Mesenchymal stem cell (in vitro differentiated cells and primary cell): ENCODE measurements at regions not wholly inside any gene's neighbourhood (a gene's known extent, or its start where the extent isn't known, plus 50 kb on each side); places are given as distances from the start of the nearest gene placed in this dataset.

Source experiments
- DNase-seq: peaks from one replicate; pipeline ENCODE4 v3.0.0-alpha.2; 2013
- H2AFZ ChIP-seq: one replicate; pipeline ENCODE4 v1.6.1; 2013; ENCODE audit warnings: low read depth, mild to moderate bottlenecking, control low read depth, inconsistent platforms, low read length, moderate library complexity
- H2AK5ac ChIP-seq: 2 replicates; pipeline ENCODE4 v1.6.1; 2013; ENCODE audit warnings: low read length, moderate library complexity, mild to moderate bottlenecking, inconsistent platforms; ENCODE audit not compliant: severe bottlenecking
- H2BK120ac ChIP-seq: one replicate; pipeline ENCODE4 v1.6.1; 2013; ENCODE audit warnings: low read depth, mild to moderate bottlenecking, inconsistent platforms, low read length, moderate library complexity
- H2BK12ac ChIP-seq, 2 experiments: one replicate each; pipeline ENCODE4 v1.6.1; 2013; ENCODE audit warnings: inconsistent platforms in 2 of 2, low read length in 2 of 2, mild to moderate bottlenecking in 2 of 2, moderate library complexity in 2 of 2, control low read depth in 1 of 2
- H2BK15ac ChIP-seq: one replicate; pipeline ENCODE4 v1.6.1; 2013; ENCODE audit warnings: mild to moderate bottlenecking, low read depth, inconsistent platforms; ENCODE audit not compliant: poor library complexity, severe bottlenecking
- H2BK5ac ChIP-seq: 2 replicates; pipeline ENCODE4 v1.6.1; 2013; ENCODE audit warnings: low read depth, mild to moderate bottlenecking, low read length, control low read depth, inconsistent platforms; ENCODE audit not compliant: poor library complexity, severe bottlenecking
- H3K14ac ChIP-seq, 2 experiments: one replicate each; pipeline ENCODE4 v1.6.1; 2013; ENCODE audit warnings: inconsistent platforms in 2 of 2, low read length in 2 of 2, control low read depth in 1 of 2, mild to moderate bottlenecking in 1 of 2, moderate library complexity in 1 of 2
- H3K18ac ChIP-seq, 2 experiments: one replicate each; pipeline ENCODE4 v1.6.1; 2013; ENCODE audit warnings: inconsistent platforms in 2 of 2, low read length in 2 of 2, control low read depth in 1 of 2, low read depth in 1 of 2, mild to moderate bottlenecking in 1 of 2
- H3K23ac ChIP-seq, 2 experiments: one replicate each; pipeline ENCODE4 v1.6.1; 2013; ENCODE audit warnings: inconsistent platforms in 2 of 2, low read length in 2 of 2, mild to moderate bottlenecking in 2 of 2, moderate library complexity in 2 of 2, control low read depth in 1 of 2
- H3K27ac ChIP-seq: 2 replicates; pipeline ENCODE4 v1.5.1; 2013; ENCODE audit warnings: mild to moderate bottlenecking, moderate library complexity, low read length, control low read depth, inconsistent platforms; ENCODE audit not compliant: poor library complexity, severe bottlenecking
- H3K27me3 ChIP-seq, 2 experiments: 2 replicates each; pipeline versions ENCODE4 v1.6.1 to v1.7.0; 2013; ENCODE audit warnings: low read length in 2 of 2, mild to moderate bottlenecking in 2 of 2, moderate library complexity in 2 of 2, control low read depth in 1 of 2, inconsistent platforms in 1 of 2; ENCODE audit not compliant: control insufficient read depth in 1 of 2, insufficient read depth in 1 of 2
- H3K36me3 ChIP-seq, 2 experiments: 2 replicates each; pipeline versions ENCODE4 v1.6.1 to v1.7.0; 2013; ENCODE audit warnings: low read length in 2 of 2, control low read depth in 1 of 2, inconsistent platforms in 1 of 2, low read depth in 1 of 2, mild to moderate bottlenecking in 1 of 2; ENCODE audit not compliant: insufficient read depth in 2 of 2, control insufficient read depth in 1 of 2
- H3K4ac ChIP-seq, 2 experiments: one replicate each; pipeline ENCODE4 v1.6.1; 2013; ENCODE audit warnings: inconsistent platforms in 2 of 2, low read length in 2 of 2, mild to moderate bottlenecking in 2 of 2, moderate library complexity in 2 of 2, control low read depth in 1 of 2, low read depth in 1 of 2
- H3K4me1 ChIP-seq: 2 replicates; pipeline ENCODE4 v1.6.1; 2013; ENCODE audit warnings: low read depth, low read length, control low read depth; ENCODE audit not compliant: control insufficient read depth, insufficient read depth
- H3K4me2 ChIP-seq: 2 replicates; pipeline ENCODE4 v1.6.1; 2013; ENCODE audit warnings: low read length, mild to moderate bottlenecking, inconsistent platforms; ENCODE audit not compliant: poor library complexity, severe bottlenecking
- H3K4me3 ChIP-seq, 2 experiments: 2 replicates each; pipeline versions ENCODE4 v1.5.1 to v1.7.0; 2013; ENCODE audit warnings: low read length in 2 of 2, mild to moderate bottlenecking in 2 of 2, control low read depth in 1 of 2, low read depth in 1 of 2; ENCODE audit not compliant: insufficient read depth in 1 of 2
- H3K79me1 ChIP-seq: replicated peaks from 2 replicates; pipeline ENCODE4 v1.6.1; 2013; ENCODE audit warnings: mild to moderate bottlenecking, control low read depth, low read length, inconsistent platforms; ENCODE audit not compliant: poor library complexity, severe bottlenecking
- H3K9ac ChIP-seq: 2 replicates; pipeline ENCODE4 v1.7.0; 2013; ENCODE audit warnings: mild to moderate bottlenecking, low read length, moderate library complexity
- H3K9me3 ChIP-seq: 2 replicates; pipeline ENCODE4 v1.7.0; 2013; ENCODE audit warnings: mild to moderate bottlenecking, low read length; ENCODE audit not compliant: control insufficient read depth
- H4K8ac ChIP-seq: one replicate; pipeline ENCODE4 v1.6.1; 2013; ENCODE audit warnings: inconsistent platforms, mild to moderate bottlenecking, low read length, moderate library complexity
- H4K91ac ChIP-seq: one replicate; pipeline ENCODE4 v1.6.1; 2013; ENCODE audit warnings: mild to moderate bottlenecking, low read length, inconsistent platforms
- WGBS: methylation state at CpG from one replicate; pipeline ENCODE4 v1.1.7; 2013; ENCODE audit warnings: mixed read lengths; 5-methylcytosine and 5-hydroxymethylcytosine counted together

DNA sequence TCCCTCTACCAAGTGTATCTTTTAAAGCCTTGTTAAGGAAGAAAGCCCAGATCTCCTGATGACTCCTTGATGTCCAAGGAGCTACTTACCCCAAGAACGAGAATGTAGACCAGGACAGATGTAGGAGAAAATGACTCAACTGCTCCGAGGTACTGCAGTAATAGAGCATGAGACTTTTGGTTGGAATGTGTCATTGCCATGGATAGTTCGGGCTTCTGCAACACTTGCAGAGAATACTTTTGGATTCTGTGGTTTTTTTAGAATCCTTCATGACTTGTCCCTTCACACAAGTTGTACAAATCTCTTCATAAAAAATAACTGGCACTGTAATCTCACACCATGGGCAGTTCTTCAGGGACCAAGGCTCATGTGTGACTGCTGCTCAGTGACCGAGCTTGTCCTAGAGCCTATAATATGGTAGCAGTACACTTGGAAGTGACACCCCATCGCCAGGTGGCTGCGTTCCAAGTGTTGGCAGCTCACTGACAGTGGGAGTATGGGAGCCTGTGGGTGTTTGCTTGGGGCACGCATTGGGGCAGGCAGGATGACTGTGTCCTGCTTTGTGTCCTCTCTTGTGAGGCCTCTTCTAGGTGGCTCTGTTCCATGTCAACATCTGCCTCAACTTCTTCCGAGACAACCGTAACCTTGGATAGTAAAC is 87.9 kb upstream of the WDR1 start:
- H3K23ac ChIP-seq, result no peak overlapping the region
- H3K4me1 ChIP-seq, result no peaks in the 10 kb centered on the region
- no peak overlapping the region for H2BK12ac ChIP-seq
- no peak overlapping the region for H3K27ac ChIP-seq
- no peak overlapping the region for H3K4me2 ChIP-seq
- H3K4me3 ChIP-seq, result no peak overlapping the region
- 74% methylated on average over 8 of the region's 9 CpGs for WGBS
- H2BK120ac ChIP-seq, result no peak overlapping the region
- H4K91ac ChIP-seq, result no peak overlapping the region
- H3K36me3 ChIP-seq, result no peaks in the 10 kb centered on the region
- H3K79me1 ChIP-seq, result no peaks in the 10 kb centered on the region
- H2BK5ac ChIP-seq, result no peak overlapping the region
- no peak overlapping the region for H2BK15ac ChIP-seq
- H2AFZ ChIP-seq, result no peak overlapping the region
- H3K4ac ChIP-seq, result no peak overlapping the region
- H3K18ac ChIP-seq, result no peak overlapping the region
- H2AK5ac ChIP-seq, result no peak overlapping the region
- no peak overlapping the region for H4K8ac ChIP-seq
- DNase-seq, result no peak
- H3K14ac ChIP-seq, result no peak overlapping the region
- H3K9ac ChIP-seq, result no peak overlapping the region
- no peaks in the 10 kb centered on the region for H3K9me3 ChIP-seq
- peaks cover 0 to 8% of the 10 kb centered on the region in 2 experiments for H3K27me3 ChIP-seq

DNA sequence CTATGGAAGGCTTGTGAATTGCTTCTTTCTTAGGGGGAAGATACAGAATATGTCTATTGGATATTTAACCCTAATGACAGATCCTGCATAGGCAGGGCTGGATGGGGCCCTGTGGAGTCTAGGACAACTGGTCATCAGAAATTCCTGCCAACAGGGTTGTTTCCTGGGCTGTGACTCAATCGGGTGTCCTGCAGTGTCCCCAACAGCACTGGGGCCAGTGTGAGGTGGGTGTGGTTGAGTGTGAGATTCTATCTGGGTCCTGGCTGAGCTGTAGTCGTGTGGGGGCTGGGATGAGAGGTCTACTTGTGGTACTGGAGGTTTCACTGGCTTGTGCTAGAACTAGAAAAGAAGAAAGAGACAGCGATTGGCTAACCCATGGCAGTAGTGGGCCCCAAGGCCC is 87.3 kb upstream of the WDR1 start:
- Histone ChIP-seq H3K18ac (no peak overlapping the region), H3K4me1 (no peaks in the 10 kb centered on the region), H2AK5ac (no peak overlapping the region), H2BK12ac (no peak overlapping the region), H2AFZ (no peak overlapping the region), H4K8ac (no peak overlapping the region), H3K14ac (no peak overlapping the region), H3K79me1 (no peaks in the 10 kb centered on the region), H3K4me2 (no peak overlapping the region), H3K27ac (no peak overlapping the region), H3K4ac (no peak overlapping the region), H2BK120ac (no peak overlapping the region), H3K27me3 (peaks cover 0 to 7% of the 10 kb centered on the region in 2 experiments), H2BK5ac (no peak overlapping the region), H2BK15ac (no peak overlapping the region), H3K36me3 (no peaks in the 10 kb centered on the region), H3K4me3 (no peak overlapping the region), H3K9ac (no peak overlapping the region), H4K91ac (no peak overlapping the region), H3K9me3 (no peaks in the 10 kb centered on the region), H3K23ac (no peak overlapping the region)
- DNase-seq, result no peak
- WGBS, result 44% methylated on average over 2 of the region's 3 CpGs

DNA sequence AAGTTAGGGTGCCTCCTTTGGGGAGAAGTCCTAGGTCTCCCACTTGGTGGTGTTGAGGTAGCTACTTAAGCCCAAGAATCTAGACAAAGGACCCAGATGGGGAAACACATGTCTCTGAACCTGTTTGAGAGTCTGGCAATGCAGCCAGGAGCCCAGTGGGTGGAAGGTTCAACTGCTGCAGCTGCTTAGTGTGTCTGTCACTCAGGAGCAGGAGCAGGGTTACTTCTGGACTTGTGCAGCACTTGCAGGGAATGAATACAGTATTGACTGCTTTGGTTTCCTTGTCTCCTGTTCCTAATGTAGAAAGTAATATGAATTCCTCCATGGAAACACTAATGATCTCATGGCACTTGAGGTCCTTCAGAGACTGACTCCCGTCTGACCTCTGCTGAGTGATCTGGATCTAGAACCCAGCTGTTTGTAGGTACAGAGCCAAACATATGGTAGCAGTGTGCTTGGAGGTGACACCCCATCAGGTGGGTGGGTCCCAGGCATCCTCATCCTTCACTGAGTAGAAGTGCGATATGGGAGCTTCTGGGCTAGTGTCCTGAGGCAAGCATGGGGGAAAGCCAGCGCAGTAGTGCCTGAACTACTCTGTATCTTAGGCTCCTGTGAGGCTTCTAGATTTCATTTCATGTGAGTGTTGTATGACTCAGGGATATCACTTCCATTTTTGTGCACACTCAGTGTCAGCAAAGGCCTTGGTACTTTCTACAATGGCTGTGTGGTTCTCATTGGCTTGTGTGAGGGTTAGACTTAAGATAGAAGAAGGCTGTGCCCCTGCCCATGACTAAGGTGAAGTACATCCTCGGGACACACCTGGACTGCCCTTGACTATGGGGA is 85.0 kb upstream of the WDR1 start:
- Histone ChIP-seq H4K8ac (no peak overlapping the region), H2AFZ (no peak overlapping the region), H2BK5ac (no peak overlapping the region), H2BK120ac (no peak overlapping the region), H2BK15ac (no peak overlapping the region), H3K4ac (no peak overlapping the region), H2BK12ac (no peak overlapping the region), H3K27ac (no peak overlapping the region), H3K27me3 (no peaks in the 10 kb centered on the region), H3K9me3 (no peaks in the 10 kb centered on the region), H3K4me1 (no peaks in the 10 kb centered on the region), H3K79me1 (no peaks in the 10 kb centered on the region), H3K23ac (no peak overlapping the region), H3K4me2 (no peak overlapping the region), H2AK5ac (no peak overlapping the region), H3K14ac (no peak overlapping the region), H3K18ac (no peak overlapping the region), H4K91ac (no peak overlapping the region), H3K9ac (no peak overlapping the region), H3K4me3 (no peak overlapping the region), H3K36me3 (no peaks in the 10 kb centered on the region)
- 52% methylated on average over 4 of the region's 4 CpGs for WGBS
- no peak for DNase-seq

DNA sequence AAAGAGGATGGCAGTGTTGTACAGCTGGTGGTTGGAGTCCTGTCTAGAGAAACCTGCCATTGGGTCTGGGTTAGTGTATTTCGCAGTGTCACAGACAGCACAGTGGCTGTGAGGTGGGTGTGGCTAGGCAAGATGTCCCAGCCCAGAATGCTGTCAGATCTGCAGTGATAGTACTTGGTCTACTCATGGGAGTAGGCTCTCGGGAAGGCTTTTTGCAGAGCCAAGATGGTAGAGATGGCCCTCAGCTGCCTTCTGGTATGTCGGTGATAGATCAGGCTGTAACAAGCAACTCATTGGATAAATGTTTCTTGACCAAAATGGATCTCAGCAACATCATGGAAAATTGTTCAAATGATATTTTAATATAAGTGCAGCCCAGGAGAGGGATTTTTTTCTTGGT is 84.3 kb upstream of the WDR1 start:
- Histone ChIP-seq H2BK120ac (no peak overlapping the region), H4K91ac (no peak overlapping the region), H3K27me3 (no peaks in the 10 kb centered on the region), H3K79me1 (no peaks in the 10 kb centered on the region), H2BK12ac (no peak overlapping the region), H3K14ac (no peak overlapping the region), H2BK5ac (no peak overlapping the region), H2BK15ac (no peak overlapping the region), H3K4ac (no peak overlapping the region), H3K18ac (no peak overlapping the region), H3K9me3 (no peaks in the 10 kb centered on the region), H3K4me2 (no peak overlapping the region), H3K4me3 (no peak overlapping the region), H3K27ac (no peak overlapping the region), H3K9ac (no peak overlapping the region), H3K4me1 (no peaks in the 10 kb centered on the region), H3K36me3 (no peaks in the 10 kb centered on the region), H3K23ac (no peak overlapping the region), H2AFZ (no peak overlapping the region), H2AK5ac (no peak overlapping the region), H4K8ac (no peak overlapping the region)
- no peak for DNase-seq
- WGBS, result 36% methylated on average over 2 of the region's 3 CpGs
